ENCODE measurements at regions not wholly inside any gene's neighbourhood (a gene's known extent, or its start where the extent isn't known, plus 50 kb on each side); places are given as distances from the start of the nearest gene placed in this dataset.

DNA sequence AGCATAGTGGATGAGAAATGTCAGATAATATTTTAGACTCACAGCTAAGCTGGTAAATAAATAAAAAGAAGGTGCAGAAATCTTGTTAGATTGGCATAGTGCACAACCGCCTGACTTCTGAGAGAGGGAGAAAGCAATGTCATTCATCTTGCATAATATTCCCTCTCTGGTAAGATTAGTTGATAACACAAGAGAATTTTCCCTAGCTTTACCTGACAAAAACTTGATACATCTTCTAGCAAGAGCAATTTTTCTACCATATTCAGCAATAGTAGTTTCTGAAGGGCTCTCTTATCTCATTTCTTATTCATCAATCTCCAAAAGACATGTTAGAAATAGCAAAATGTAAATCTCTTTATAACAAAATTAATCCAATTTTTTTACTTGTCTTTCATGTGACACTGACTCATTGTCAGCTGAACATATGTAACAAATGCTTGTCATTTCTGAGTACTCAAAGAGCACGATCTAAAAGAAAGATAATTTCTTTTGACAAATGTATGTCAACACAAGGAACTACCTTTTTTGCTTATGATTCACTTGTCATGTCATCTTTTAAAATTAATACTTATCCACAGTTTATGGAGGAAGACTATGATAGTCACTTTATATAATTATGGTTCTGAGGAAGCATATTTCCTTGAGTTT is 240.0 kb downstream of the ARAP2 start:
- TF ChIP-seq GTF2F1 (IDR thresholded peaks at IDR 0.05; ENCODE audit: borderline replicate concordance, low read depth, low read length) (no peak), EGR1 (IDR thresholded peaks at IDR 0.05; ENCODE audit: borderline replicate concordance, low read depth, low read length) (no peak), TAF1 (IDR thresholded peaks at IDR 0.05; ENCODE audit: low read depth, low read length) (no peak), SIN3A (conservative IDR thresholded peaks at IDR 0.05 in 1 of 2, IDR thresholded peaks at IDR 0.05 in 1 of 2; ENCODE audit: low read depth in 1 of 2, low read length in 2 of 2) (no peak)
- TF ChIP-seq, protein P1, sequence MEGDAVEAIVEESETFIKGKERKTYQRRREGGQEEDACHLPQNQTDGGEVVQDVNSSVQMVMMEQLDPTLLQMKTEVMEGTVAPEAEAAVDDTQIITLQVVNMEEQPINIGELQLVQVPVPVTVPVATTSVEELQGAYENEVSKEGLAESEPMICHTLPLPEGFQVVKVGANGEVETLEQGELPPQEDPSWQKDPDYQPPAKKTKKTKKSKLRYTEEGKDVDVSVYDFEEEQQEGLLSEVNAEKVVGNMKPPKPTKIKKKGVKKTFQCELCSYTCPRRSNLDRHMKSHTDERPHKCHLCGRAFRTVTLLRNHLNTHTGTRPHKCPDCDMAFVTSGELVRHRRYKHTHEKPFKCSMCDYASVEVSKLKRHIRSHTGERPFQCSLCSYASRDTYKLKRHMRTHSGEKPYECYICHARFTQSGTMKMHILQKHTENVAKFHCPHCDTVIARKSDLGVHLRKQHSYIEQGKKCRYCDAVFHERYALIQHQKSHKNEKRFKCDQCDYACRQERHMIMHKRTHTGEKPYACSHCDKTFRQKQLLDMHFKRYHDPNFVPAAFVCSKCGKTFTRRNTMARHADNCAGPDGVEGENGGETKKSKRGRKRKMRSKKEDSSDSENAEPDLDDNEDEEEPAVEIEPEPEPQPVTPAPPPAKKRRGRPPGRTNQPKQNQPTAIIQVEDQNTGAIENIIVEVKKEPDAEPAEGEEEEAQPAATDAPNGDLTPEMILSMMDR (IDR thresholded peaks at IDR 0.05; ENCODE audit: control extremely low read depth in 1 of 3, insufficient read depth in 1 of 3, low read depth in 1 of 3, low read length in 3 of 3) = no peak
